Left ventricle myocardium inferior (tissue), 1 donor: ENCODE measurements at regions not wholly inside any gene's neighbourhood (a gene's known extent, or its start where the extent isn't known, plus 50 kb on each side); places are given as distances from the start of the nearest gene placed in this dataset.

Experiments
- DNase-seq: peaks from one replicate; pipeline ENCODE4 v3.0.0-alpha.2; 2020
- H3K27ac ChIP-seq: fragments of 200-600 bp; replicated peaks from 2 replicates; pipeline ENCODE4 v1.8.0; 2021
- H3K27me3 ChIP-seq: fragments of 200-600 bp; 2 replicates; pipeline ENCODE4 v1.8.0; 2021; ENCODE audit warnings: low read depth
- H3K36me3 ChIP-seq: fragments of 200-600 bp; 2 replicates; pipeline ENCODE4 v1.8.0; 2021
- H3K4me1 ChIP-seq: fragments of 200-600 bp; 2 replicates; pipeline ENCODE4 v1.8.0; 2021
- H3K4me3 ChIP-seq: fragments of 200-600 bp; 2 replicates; pipeline ENCODE4 v1.8.0; 2021; ENCODE audit warnings: mild to moderate bottlenecking, moderate library complexity
- H3K9me3 ChIP-seq: fragments of 200-600 bp; replicated peaks from 2 replicates; pipeline ENCODE4 v1.8.0; 2021
- intact Hi-C: fragments of 100-400 bp; cut with micrococcal nuclease; formaldehyde crosslinking; loops from one replicate; pipeline ENCODE4 v1.11.0; 2022
- TF ChIP-seq, protein P1 (sequence below): fragments of 200-600 bp; IDR thresholded peaks from 2 replicates; pipeline ENCODE4 v1.8.0; 2021; ENCODE audit warnings: antibody characterized with exemption, mild to moderate bottlenecking, borderline replicate concordance
- donor health status: DM: no; HTN: yes; CAD: no; lungs with severe emphysema.

DNA sequence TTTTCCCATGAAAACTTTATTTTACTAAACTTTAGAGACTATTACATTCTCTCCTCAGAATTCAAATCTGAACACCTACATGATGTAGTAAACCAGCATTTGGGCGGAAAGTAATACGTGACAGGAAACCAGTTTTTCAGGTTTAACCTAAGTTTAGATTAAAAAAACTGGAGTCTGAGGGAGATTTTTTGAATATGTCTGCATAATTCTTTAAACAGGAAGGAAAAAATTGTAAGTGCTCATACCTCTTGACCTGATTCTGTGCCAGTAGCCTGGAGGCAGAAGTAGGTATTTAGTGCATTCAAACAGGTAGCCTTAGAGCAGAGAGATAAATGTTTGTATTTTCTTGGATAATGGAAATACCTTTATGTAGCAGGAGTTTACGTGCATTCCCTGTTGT lies 224.3 kb downstream of the MDFIC start:
- no peak overlapping the region for H3K27ac ChIP-seq
- no peak for DNase-seq
- no peaks in the 10 kb centered on the region for H3K36me3 ChIP-seq
- H3K4me1 ChIP-seq: no peaks in the 10 kb centered on the region
- no peak overlapping the region for H3K4me3 ChIP-seq
- H3K9me3 ChIP-seq: no peaks in the 10 kb centered on the region
- no peaks in the 10 kb centered on the region for H3K27me3 ChIP-seq
- intact Hi-C loops: no loop called here
- TF ChIP-seq, protein P1, sequence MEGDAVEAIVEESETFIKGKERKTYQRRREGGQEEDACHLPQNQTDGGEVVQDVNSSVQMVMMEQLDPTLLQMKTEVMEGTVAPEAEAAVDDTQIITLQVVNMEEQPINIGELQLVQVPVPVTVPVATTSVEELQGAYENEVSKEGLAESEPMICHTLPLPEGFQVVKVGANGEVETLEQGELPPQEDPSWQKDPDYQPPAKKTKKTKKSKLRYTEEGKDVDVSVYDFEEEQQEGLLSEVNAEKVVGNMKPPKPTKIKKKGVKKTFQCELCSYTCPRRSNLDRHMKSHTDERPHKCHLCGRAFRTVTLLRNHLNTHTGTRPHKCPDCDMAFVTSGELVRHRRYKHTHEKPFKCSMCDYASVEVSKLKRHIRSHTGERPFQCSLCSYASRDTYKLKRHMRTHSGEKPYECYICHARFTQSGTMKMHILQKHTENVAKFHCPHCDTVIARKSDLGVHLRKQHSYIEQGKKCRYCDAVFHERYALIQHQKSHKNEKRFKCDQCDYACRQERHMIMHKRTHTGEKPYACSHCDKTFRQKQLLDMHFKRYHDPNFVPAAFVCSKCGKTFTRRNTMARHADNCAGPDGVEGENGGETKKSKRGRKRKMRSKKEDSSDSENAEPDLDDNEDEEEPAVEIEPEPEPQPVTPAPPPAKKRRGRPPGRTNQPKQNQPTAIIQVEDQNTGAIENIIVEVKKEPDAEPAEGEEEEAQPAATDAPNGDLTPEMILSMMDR: no peak

GRCh38 chr7:115145512-115145911 lies 223.6 kb downstream of the MDFIC start:
- no peak overlapping the region for H3K27ac ChIP-seq
- DNase-seq: no peak
- H3K4me3 ChIP-seq: no peak overlapping the region
- no peaks in the 10 kb centered on the region for H3K36me3 ChIP-seq
- TF ChIP-seq, protein P1: no peak
- H3K4me1 ChIP-seq: no peaks in the 10 kb centered on the region
- intact Hi-C loops: no loop called here
- H3K9me3 ChIP-seq: no peaks in the 10 kb centered on the region
- no peaks in the 10 kb centered on the region for H3K27me3 ChIP-seq

DNA sequence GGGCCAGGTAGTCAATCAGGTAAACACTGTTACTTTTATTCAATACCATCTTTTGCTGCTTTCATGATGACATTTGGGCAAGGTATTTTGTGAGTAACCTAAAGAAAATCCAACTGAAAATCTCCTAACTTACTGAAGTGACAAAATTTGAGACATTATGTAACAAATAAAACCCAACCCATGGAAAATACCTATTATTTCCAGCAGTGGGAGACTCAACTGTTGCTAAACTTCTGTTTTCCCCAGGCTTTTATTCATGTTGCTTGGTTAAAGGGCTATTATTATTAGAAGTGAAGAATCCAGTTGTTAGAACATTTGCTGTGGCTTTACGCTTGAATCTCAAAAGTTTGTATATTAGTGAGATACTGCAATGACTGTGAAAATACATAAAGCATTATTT lies 215.9 kb downstream of the MDFIC start:
- no peaks in the 10 kb centered on the region for H3K9me3 ChIP-seq
- no peaks in the 10 kb centered on the region for H3K36me3 ChIP-seq
- H3K4me3 ChIP-seq: no peak overlapping the region
- TF ChIP-seq, protein P1: no peak
- H3K4me1 ChIP-seq: no peaks in the 10 kb centered on the region
- no peaks in the 10 kb centered on the region for H3K27me3 ChIP-seq
- no peak for DNase-seq
- intact Hi-C loops: no loop called here
- no peak overlapping the region for H3K27ac ChIP-seq

- TF ChIP-seq, protein P1: no peak
- no peak for DNase-seq
- H3K27me3 ChIP-seq: no peaks in the 10 kb centered on the region
- no peaks in the 10 kb centered on the region for H3K36me3 ChIP-seq
- no peak overlapping the region for H3K4me3 ChIP-seq
- no peaks in the 10 kb centered on the region for H3K4me1 ChIP-seq
- intact Hi-C loops: no loop called here
- no peaks in the 10 kb centered on the region for H3K9me3 ChIP-seq
- peak overlapping the region; percentile 44 for H3K27ac ChIP-seq
Measured at GRCh38 chr7:115136796-115137443, 215.0 kb downstream of the MDFIC start.

- H3K27ac ChIP-seq: peak overlapping the region; percentile 44
- no peak overlapping the region for H3K4me3 ChIP-seq
- intact Hi-C loops: no loop called here
Measured at GRCh38 chr7:115135769-115136410, 214.0 kb downstream of the MDFIC start.

More at GRCh38 chr7:115135769-115136410, 214.0 kb downstream of the MDFIC start:
- no peak for DNase-seq
- Histone ChIP-seq H3K36me3 (no peaks in the 10 kb centered on the region), H3K27me3 (no peaks in the 10 kb centered on the region), H3K4me1 (no peaks in the 10 kb centered on the region), H3K9me3 (no peaks in the 10 kb centered on the region)
- TF ChIP-seq, protein P1: no peak
